NCI-H146 treated with DMSO at 0.1 percent for 48 hours (cell line): ENCODE measurements at regions not wholly inside any gene's neighbourhood (a gene's known extent, or its start where the extent isn't known, plus 50 kb on each side); places are given as distances from the start of the nearest gene placed in this dataset.
A peak's percentile ranks its signal among the peaks of the same experiment; 100 is the strongest.

Experiments used
- DNase-seq: peaks from one replicate; lab custom pipeline; 2025; ENCODE audit not compliant: unreplicated experiment; lab: John Stamatoyannopoulos, UW

GRCh38 chr1:62917314-62917713 is 133.4 kb downstream of the ATG4C start:
- DNase-seq: no peak

GRCh38 chr1:62917805-62918204 is 133.9 kb downstream of the ATG4C start:
- DNase-seq: no peak

DNA sequence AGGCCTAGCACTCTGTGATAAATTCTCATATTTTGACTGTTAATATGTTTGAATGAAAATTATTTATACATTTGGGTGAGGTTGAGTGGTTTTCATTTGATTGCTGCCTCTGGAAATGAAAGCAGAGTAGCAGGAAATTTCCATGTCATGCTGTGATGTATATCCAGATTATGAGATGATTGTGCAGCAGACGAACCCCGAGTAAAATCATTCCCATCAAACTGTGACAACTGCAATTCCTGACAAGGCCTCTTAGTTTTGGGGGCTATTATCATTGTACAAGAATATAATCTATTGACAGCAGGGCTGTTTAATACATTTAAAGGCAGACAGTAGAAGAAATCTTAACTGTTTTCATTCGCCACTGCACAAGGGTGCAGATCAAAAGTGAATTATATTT is 134.8 kb downstream of the ATG4C start:
- DNase-seq: no peak

DNA sequence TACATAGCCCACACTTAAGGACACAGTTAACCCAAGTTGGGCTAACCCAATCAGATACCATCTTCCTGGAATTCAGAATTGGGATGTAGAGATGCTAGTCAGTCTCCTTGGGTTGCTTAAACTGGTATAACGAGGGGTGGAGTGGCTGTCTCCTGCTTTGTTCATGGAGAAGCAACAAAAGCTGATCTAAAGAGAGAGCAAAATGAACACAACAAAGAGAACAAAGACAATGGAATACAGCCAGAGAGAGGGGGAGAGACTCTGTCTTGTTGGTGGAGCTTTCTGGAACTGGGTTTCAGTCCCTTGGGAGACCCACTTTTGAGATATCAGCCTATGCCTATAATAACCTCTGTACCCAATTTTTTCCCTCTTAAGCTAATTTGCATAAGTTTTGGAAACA is 138.1 kb downstream of the ATG4C start:
- DNase-seq: no peak

DNA sequence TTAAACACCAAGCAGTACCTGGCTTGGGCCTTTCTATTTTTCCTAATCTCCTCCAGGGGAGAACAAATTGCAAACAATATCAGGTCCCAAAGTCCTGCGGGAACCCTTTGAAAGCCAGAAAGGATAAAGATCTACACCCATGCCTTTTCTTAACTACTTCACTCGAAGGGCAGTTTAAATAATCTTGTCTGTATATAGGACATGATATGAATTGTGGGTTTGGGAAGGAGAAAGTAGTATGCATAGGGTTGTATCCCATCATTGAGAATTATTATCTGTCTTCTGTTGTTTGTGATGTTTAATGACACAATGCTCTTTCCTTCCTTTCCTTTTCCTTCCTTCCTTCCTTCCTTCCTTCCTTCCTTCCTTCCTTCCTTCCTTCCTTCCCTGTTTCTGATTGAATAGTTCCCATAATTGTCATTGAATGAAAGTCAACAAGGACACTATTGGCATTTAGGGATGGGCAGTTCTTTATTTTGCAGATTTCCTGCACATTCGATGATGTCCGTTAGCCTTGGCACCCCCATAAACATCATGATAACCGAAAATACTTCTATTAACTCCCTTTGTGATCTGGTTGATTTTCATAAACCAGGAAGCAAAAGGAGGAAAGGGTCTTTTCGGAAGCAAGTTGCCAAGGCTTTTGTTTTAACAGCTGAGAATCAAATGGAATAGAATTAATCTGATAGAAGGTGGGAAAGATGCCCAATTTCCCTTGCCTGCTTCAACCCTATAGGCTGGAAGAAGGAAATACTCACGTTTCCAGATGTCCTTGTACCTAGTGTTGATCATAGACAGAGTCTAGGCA is 141.3 kb downstream of the ATG4C start:
- no peak for DNase-seq

- no peak for DNase-seq
Measured at GRCh38 chr1:62926681-62927252, 142.8 kb downstream of the ATG4C start.

GRCh38 chr1:62928885-62929284 is 145.0 kb downstream of the ATG4C start:
- no peak for DNase-seq

- DNase-seq: no peak
Measured at GRCh38 chr1:62937634-62938296, 153.8 kb downstream of the ATG4C start.

DNA sequence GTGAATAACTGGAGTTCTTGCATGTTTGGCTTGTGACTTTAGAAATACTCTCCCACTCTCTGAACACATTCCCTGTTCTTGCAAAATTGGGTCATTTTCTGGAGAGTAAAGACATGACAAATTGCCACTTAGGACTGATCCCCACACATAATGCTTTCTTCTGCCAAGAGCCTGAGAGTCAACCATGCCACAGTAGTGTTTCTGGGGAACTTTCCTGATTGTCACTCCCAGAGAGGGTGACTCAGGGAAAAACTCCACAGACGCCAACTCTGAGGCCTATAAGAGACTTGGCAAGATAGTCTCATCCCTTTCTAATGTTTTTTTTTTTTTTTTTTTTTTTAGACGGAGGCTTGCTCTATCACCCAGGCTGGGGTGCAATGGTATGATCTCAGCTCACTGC is 157.8 kb downstream of the ATG4C start:
- DNase-seq: no peak

DNA sequence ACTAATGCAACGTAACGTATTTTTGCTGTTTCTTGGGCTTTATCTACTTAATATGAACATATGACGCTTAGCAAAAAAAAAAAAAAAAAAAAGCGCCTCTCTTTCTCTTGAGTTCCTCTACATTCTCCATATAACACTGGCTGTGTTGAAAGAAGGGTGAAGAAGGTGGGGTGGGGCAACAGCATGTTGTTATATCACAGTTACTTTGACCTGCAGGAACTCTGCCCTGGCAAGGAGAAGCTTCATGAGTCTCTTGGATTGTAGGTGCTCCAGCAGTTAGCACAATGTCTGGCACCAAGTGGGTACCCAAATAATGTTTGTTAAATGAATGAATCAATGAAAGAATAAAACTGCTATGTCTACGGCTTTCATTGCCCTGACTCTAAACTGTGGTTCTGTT is 162.6 kb downstream of the ATG4C start:
- DNase-seq: no peak

GRCh38 chr1:62951428-62951827 is 167.5 kb downstream of the ATG4C start:
- DNase-seq: no peak

DNA sequence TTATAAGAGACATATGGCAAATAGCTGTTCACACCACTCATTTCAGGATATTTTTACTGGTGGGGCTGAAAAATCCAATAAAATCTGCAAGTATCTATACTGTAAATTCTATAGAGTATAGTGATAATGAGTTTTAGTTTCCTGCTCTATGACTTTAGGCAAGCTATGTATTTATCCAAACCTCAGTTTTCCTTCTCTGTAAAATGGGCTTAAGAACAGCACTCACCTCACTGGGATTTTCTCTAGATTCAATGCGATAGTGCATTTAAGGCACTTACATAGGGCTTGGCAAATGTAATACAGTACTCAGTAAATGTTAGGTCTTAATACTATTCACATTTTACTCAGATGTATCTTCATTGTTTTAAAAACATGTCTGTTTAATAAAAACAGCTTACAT is 168.7 kb downstream of the ATG4C start:
- DNase-seq: no peak

GRCh38 chr1:62953633-62954032 is 169.7 kb downstream of the ATG4C start:
- DNase-seq: no peak

GRCh38 chr1:62954758-62955157 is 170.8 kb downstream of the ATG4C start:
- DNase-seq: no peak

- no peak for DNase-seq
Measured at GRCh38 chr1:62955666-62956065, 171.7 kb downstream of the ATG4C start.

DNA sequence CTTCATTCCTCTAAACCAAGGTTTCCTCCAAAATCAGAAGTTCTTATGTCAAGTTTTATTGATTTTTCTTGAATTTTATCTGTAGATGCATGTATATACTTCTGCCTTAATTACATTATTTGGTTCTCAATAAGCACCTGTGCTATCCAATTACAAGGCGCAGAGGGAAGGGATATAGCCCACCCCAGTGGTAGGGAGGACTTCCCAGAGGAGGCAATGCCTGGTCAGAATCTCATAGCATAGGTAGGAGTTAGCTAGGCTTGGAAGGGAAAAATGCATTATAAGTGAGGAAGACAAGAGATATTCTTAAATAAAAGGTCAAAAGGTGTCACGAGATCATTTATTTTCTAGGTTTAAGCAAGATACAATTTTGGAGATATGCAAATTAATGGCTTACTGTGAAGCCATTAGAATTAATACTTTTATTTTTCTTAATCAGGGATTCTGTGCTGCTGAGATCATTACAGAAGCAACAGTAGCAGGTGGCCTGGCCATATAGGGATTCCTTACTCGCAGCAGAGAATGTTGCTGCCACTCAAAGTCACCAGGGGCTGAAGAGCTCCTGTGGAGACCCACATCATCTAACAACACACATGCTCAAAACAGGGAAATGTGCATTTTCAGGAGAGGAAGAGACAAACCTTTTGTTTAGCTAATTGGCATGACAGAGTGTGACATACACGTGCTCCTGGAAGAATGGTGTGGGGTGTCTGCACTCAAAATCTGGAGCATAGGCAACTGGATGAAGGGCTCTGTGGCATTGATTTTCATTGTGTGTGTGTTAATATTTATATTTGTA is 178.3 kb downstream of the ATG4C start:
- DNase-seq: peak; percentile 36

- peak; percentile 64 for DNase-seq
Measured at GRCh38 chr1:62962901-62963776, 179.2 kb downstream of the ATG4C start.

- DNase-seq: no peak
Measured at GRCh38 chr1:62964141-62964540, 180.2 kb downstream of the ATG4C start.

DNA sequence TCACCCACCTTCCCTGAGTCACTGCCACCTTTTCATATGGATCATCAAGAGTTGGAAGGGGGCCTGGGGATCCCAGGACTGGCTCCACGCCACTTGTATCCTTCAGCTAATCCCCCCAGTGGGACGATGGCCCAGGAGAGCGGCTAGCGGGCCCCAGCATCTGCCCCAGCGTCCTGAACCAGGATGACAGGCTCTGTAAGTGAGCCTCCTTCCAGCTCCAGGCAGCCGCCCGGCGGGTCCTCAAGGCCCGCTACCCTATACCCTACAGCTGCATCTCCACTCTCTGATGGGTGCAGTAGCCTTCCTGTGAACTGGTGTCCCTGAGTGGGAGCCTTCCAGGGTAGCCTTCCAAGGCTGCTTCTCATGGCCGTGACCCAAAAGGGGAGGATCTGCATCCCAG is 183.1 kb downstream of the ATG4C start:
- no peak for DNase-seq

DNA sequence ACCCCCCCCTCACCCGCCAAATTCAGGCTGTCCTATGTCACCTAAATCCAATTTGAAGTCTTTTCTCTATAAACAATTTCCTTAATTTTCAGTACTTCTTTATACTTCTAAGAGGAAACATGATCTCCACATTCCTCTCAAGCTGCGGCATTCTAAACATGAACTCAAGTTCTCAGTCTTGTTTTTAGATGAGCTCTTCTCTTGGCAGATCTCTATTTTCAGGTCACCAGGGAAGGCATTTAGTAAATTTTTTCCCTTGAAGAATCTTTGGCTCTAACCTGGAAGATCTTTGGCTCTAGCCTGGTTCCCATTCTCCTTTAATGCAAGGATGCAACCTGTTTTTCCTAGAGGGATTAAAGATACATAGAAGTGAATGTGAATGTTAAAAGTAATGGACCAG is 193.4 kb downstream of the ATG4C start:
- DNase-seq: no peak

GRCh38 chr1:62978741-62979140 is 194.8 kb downstream of the ATG4C start:
- DNase-seq: peak; percentile 69
